ENCODE measurements at regions not wholly inside any gene's neighbourhood (a gene's known extent, or its start where the extent isn't known, plus 50 kb on each side); places are given as distances from the start of the nearest gene placed in this dataset.
"Not testable (repeated sequence)": the region's sequence is repeated elsewhere in the genome, so short reads cannot be mapped to it uniquely, and the experiment has no call there.

DNA sequence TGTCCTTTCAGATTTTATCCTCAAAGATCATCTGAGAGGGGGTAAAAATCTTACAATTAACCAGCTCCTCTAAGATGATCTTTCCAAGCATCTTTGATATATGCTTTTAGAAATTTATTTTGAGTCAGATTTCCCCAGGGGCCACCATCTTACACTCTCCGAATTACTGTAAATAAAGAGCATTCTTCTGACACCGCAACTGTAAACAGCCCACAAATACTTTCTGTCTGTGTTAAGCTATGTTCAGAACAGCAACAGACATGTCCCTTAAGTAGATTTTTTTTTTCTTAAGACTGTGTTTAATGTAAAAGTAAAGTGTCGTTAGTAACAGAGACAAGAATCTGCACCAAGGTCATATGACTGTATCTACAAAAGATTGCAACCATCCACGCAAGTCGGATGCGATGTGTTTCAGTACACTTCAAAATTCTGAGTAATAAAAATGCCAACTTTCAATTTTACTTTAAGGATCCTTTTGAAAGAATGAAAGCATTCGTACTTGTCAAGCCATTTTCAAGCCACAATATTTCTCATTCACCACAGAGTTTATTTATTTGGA, 159.0 kb upstream of the KCNH8 start:
- intact Hi-C loops (cut with DNase I): no loop called here
- H3K27ac ChIP-seq: no peak overlapping the region
- TF ChIP-seq, protein P1, sequence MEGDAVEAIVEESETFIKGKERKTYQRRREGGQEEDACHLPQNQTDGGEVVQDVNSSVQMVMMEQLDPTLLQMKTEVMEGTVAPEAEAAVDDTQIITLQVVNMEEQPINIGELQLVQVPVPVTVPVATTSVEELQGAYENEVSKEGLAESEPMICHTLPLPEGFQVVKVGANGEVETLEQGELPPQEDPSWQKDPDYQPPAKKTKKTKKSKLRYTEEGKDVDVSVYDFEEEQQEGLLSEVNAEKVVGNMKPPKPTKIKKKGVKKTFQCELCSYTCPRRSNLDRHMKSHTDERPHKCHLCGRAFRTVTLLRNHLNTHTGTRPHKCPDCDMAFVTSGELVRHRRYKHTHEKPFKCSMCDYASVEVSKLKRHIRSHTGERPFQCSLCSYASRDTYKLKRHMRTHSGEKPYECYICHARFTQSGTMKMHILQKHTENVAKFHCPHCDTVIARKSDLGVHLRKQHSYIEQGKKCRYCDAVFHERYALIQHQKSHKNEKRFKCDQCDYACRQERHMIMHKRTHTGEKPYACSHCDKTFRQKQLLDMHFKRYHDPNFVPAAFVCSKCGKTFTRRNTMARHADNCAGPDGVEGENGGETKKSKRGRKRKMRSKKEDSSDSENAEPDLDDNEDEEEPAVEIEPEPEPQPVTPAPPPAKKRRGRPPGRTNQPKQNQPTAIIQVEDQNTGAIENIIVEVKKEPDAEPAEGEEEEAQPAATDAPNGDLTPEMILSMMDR (IDR thresholded peaks at IDR 0.05): no peak

GRCh38 chr3:18988614-18989229, 159.6 kb upstream of the KCNH8 start:
- no peaks in the 10 kb centered on the region for H3K36me3 ChIP-seq
- no peak overlapping the region for H3K4me3 ChIP-seq
- H3K4me1 ChIP-seq: no peaks in the 10 kb centered on the region
- H3K9ac ChIP-seq (ENCODE audit: low read depth in 2 of 2, low read length in 2 of 2): no peak overlapping the region
- H3K27ac ChIP-seq: no peak overlapping the region
- no peaks in the 10 kb centered on the region for H3K27me3 ChIP-seq
- TF ChIP-seq, protein P1 (IDR thresholded peaks at IDR 0.05): peak; percentile 37
- intact Hi-C loops (cut with DNase I): no loop called here
- H3K9me3 ChIP-seq: no peaks in the 10 kb centered on the region
- no peak for DNase-seq

More for the DNA sequence above, 159.0 kb upstream of the KCNH8 start:
- no peak for DNase-seq
- no peaks in the 10 kb centered on the region for H3K27me3 ChIP-seq
- H3K4me1 ChIP-seq: no peaks in the 10 kb centered on the region
- H3K9ac ChIP-seq (ENCODE audit: low read depth in 2 of 2, low read length in 2 of 2): no peak overlapping the region
- H3K4me3 ChIP-seq: no peak overlapping the region
- H3K36me3 ChIP-seq: no peaks in the 10 kb centered on the region
- no peaks in the 10 kb centered on the region for H3K9me3 ChIP-seq

- H3K27me3 ChIP-seq: no peaks in the 10 kb centered on the region
- intact Hi-C loops (cut with DNase I): no loop called here
- no peak overlapping the region for H3K27ac ChIP-seq
- DNase-seq: no peak
- TF ChIP-seq, protein P1 (IDR thresholded peaks at IDR 0.05): no peak
- no peak overlapping the region for H3K4me3 ChIP-seq
- no peaks in the 10 kb centered on the region for H3K9me3 ChIP-seq
- no peaks in the 10 kb centered on the region for H3K4me1 ChIP-seq
- no peaks in the 10 kb centered on the region for H3K36me3 ChIP-seq
- H3K9ac ChIP-seq (ENCODE audit: low read depth in 2 of 2, low read length in 2 of 2): no peak overlapping the region
These were observed 160.4 kb upstream of the KCNH8 start for GRCh38 chr3:18987862-18988447.

- intact Hi-C loops (cut with DNase I): no loop called here
- Histone ChIP-seq H3K4me3 (no peak overlapping the region), H3K27ac (no peak overlapping the region)
These were observed 161.2 kb upstream of the KCNH8 start for GRCh38 chr3:18987070-18987469.

GRCh38 chr3:18982920-18983319, 165.4 kb upstream of the KCNH8 start:
- Histone ChIP-seq H3K36me3 (no peaks in the 10 kb centered on the region), H3K4me1 (no peaks in the 10 kb centered on the region), H3K9me3 (no peaks in the 10 kb centered on the region), H3K27ac (no peak overlapping the region), H3K9ac (ENCODE audit: low read depth in 2 of 2, low read length in 2 of 2) (no peak overlapping the region), H3K4me3 (no peak overlapping the region), H3K27me3 (no peaks in the 10 kb centered on the region)
- TF ChIP-seq, protein P1 (IDR thresholded peaks at IDR 0.05): no peak
- DNase-seq: no peak
- intact Hi-C loops (cut with DNase I): no loop called here

More at GRCh38 chr3:18987070-18987469, 161.2 kb upstream of the KCNH8 start:
- TF ChIP-seq, protein P1 (IDR thresholded peaks at IDR 0.05): no peak
- Histone ChIP-seq H3K36me3 (no peaks in the 10 kb centered on the region), H3K9me3 (no peaks in the 10 kb centered on the region), H3K27me3 (no peaks in the 10 kb centered on the region), H3K9ac (ENCODE audit: low read depth in 2 of 2, low read length in 2 of 2) (no peak overlapping the region), H3K4me1 (no peaks in the 10 kb centered on the region)
- DNase-seq: no peak

DNA sequence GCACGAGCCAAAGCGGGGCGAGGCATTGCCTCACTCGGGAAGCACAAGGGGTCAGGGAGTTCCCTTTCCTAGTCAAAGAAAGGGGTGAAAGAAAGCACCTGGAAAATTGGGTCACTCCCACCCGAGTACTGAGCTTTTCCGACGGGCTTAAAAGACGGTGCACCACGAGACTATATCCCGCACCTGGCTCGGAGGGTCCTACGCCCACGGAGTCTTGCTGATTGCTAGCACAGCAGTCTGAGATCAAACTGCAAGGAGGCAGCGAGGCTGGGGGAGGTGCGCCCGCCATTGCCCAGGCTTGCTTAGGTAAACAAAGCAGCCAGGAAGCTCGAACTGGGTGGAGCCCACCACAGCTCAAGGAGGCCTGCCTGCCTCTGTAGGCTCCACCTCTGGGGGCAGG, 172.2 kb upstream of the KCNH8 start:
- H3K4me3 ChIP-seq; H3K27me3 ChIP-seq; H3K36me3 ChIP-seq; intact Hi-C loops (cut with DNase I); H3K27ac ChIP-seq; H3K9ac ChIP-seq (ENCODE audit: low read depth in 2 of 2, low read length in 2 of 2); H3K4me1 ChIP-seq; DNase-seq; H3K9me3 ChIP-seq: not testable (repeated sequence)

All from colonic mucosa (tissue), 4 donors.